H1 (cell line): ENCODE measurements at regions not wholly inside any gene's neighbourhood (a gene's known extent, or its start where the extent isn't known, plus 50 kb on each side); places are given as distances from the start of the nearest gene placed in this dataset.

Source experiments
- CBX5 ChIP-seq: fragments of 300-800, 300-1000 bp; sonication (generic); IDR thresholded peaks from 2 replicates; pipeline ENCODE4 v1.7.1; 2016; ENCODE audit warnings: antibody characterized with exemption, low read length, low read depth
- JUN ChIP-seq: IDR thresholded peaks from 2 replicates; pipeline ENCODE4 v1.6.1; 2011; ENCODE audit warnings: low read depth, mild to moderate bottlenecking, improper control_type of control experiment, low read length
- KDM4A ChIP-seq: IDR thresholded peaks from one replicate; pipeline ENCODE4 v1.7.1; 2012; ENCODE audit warnings: low read depth, mild to moderate bottlenecking, moderate library complexity, low read length, inconsistent platforms; ENCODE audit not compliant: severe bottlenecking
- TF ChIP-seq, protein P1 (sequence below): IDR thresholded peaks from 2 replicates; pipeline ENCODE4 v1.6.1; 2011; ENCODE audit warnings: low read depth, mild to moderate bottlenecking, low read length; ENCODE audit not compliant: insufficient read depth

DNA sequence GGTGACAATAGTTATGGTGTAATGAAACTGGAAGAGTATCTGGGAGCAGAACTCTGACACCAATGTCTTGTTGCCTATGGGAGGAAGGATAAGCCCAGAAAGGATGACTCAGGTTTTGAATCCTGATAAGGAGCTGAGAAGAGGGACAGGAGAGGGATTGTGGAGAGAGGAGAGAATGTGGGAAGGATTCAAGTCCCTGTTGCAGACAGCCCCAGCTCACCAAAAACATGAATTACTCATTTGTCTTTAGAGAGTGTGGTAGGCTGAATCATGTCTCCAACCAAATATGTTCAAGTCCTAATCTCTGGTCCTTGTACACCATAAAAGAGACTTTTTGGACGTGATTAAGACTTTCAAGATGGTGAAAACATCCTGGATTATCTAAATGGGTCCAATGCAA, 206.9 kb upstream of the PHYHIPL start (continued):
- TF ChIP-seq, protein P1, sequence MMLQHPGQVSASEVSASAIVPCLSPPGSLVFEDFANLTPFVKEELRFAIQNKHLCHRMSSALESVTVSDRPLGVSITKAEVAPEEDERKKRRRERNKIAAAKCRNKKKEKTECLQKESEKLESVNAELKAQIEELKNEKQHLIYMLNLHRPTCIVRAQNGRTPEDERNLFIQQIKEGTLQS, result no peak
- TF ChIP-seq CBX5 (no peak), KDM4A (no peak), JUN (no peak)
